ENCODE measurements at regions not wholly inside any gene's neighbourhood (a gene's known extent, or its start where the extent isn't known, plus 50 kb on each side); places are given as distances from the start of the nearest gene placed in this dataset.

GRCh38 chr1:194503209-194503608 lies 1316.8 kb upstream of the B3GALT2 start:
- no peak overlapping the region for H3K4me3 ChIP-seq (ENCODE audit: control insufficient read depth, low read depth, low read length)
- no peak for DNase-seq (ENCODE audit: low read depth)
- TF ChIP-seq CTCF (conservative IDR thresholded peaks at IDR 0.05; ENCODE audit: control insufficient read depth, insufficient read depth, low read depth, low read length): no peak

- no peak for DNase-seq (ENCODE audit: low read depth)
- TF ChIP-seq CTCF (conservative IDR thresholded peaks at IDR 0.05; ENCODE audit: control insufficient read depth, insufficient read depth, low read depth, low read length): no peak
- no peak overlapping the region for H3K4me3 ChIP-seq (ENCODE audit: control insufficient read depth, low read depth, low read length)
These were observed 1309.0 kb upstream of the B3GALT2 start for GRCh38 chr1:194495434-194495833.

GRCh38 chr1:194487172-194487571 lies 1300.8 kb upstream of the B3GALT2 start:
- H3K4me3 ChIP-seq (ENCODE audit: control insufficient read depth, low read depth, low read length): no peak overlapping the region
- no peak for DNase-seq (ENCODE audit: low read depth)
- TF ChIP-seq CTCF (conservative IDR thresholded peaks at IDR 0.05; ENCODE audit: control insufficient read depth, insufficient read depth, low read depth, low read length): no peak

GRCh38 chr1:194485432-194485831 lies 1299.0 kb upstream of the B3GALT2 start:
- no peak for DNase-seq (ENCODE audit: low read depth)
- no peak overlapping the region for H3K4me3 ChIP-seq (ENCODE audit: control insufficient read depth, low read depth, low read length)
- TF ChIP-seq CTCF (conservative IDR thresholded peaks at IDR 0.05; ENCODE audit: control insufficient read depth, insufficient read depth, low read depth, low read length): no peak

- H3K4me3 ChIP-seq (ENCODE audit: control insufficient read depth, low read depth, low read length): no peak overlapping the region
- TF ChIP-seq CTCF (conservative IDR thresholded peaks at IDR 0.05; ENCODE audit: control insufficient read depth, insufficient read depth, low read depth, low read length): no peak
- no peak for DNase-seq (ENCODE audit: low read depth)
These were observed 1292.3 kb upstream of the B3GALT2 start for GRCh38 chr1:194478731-194479130.

GRCh38 chr1:194477908-194478307 lies 1291.5 kb upstream of the B3GALT2 start:
- DNase-seq (ENCODE audit: low read depth): no peak
- no peak for TF ChIP-seq CTCF (conservative IDR thresholded peaks at IDR 0.05; ENCODE audit: control insufficient read depth, insufficient read depth, low read depth, low read length)
- no peak overlapping the region for H3K4me3 ChIP-seq (ENCODE audit: control insufficient read depth, low read depth, low read length)

GRCh38 chr1:194476872-194477271 lies 1290.5 kb upstream of the B3GALT2 start:
- TF ChIP-seq CTCF (conservative IDR thresholded peaks at IDR 0.05; ENCODE audit: control insufficient read depth, insufficient read depth, low read depth, low read length): no peak
- DNase-seq (ENCODE audit: low read depth): no peak
- no peak overlapping the region for H3K4me3 ChIP-seq (ENCODE audit: control insufficient read depth, low read depth, low read length)
